ENCODE measurements at regions not wholly inside any gene's neighbourhood (a gene's known extent, or its start where the extent isn't known, plus 50 kb on each side); places are given as distances from the start of the nearest gene placed in this dataset.
"Not testable (repeated sequence)": the region's sequence is repeated elsewhere in the genome, so short reads cannot be mapped to it uniquely, and the experiment has no call there.

DNA sequence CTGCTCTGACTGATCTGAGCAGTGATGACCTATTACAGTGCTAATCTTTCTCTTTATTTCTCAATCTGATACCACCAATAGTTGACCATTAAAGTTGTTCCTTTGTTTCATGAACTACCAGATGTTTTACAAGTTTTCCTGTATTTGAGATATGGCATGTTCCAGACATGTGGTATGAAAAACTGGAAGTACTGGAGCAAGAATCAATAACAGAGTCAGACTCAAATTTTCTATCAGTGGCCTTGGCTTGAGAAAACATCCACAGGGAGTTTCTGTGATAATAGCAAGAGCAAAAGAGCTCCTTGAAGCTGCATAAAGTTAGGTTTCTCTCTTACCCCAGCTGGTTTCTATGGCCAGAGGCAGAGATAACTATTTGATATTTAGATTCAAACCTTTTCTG, 469.0 kb upstream of the STEAP1 start:
- H3K36me3 ChIP-seq (ENCODE audit: control insufficient read depth, insufficient read depth, low read length, severe bottlenecking) = no peaks in the 10 kb centered on the region
- DNase-seq (ENCODE audit: low read depth) = no peak
- no peaks in the 10 kb centered on the region for H3K9me3 ChIP-seq (ENCODE audit: control insufficient read depth, low read length)
- peaks cover 15% of the 10 kb centered on the region for H3K4me1 ChIP-seq (ENCODE audit: control insufficient read depth, insufficient read depth, low read length)
- no peaks in the 10 kb centered on the region for H3K27me3 ChIP-seq (replicated peaks; ENCODE audit: control insufficient read depth, insufficient read depth, low read length)
- no peak overlapping the region for H3K9ac ChIP-seq (ENCODE audit: low read length)
- H3K4me3 ChIP-seq (ENCODE audit: low read length) = no peak overlapping the region

GRCh38 chr7:89687211-89687610, 467.1 kb upstream of the STEAP1 start:
- no peaks in the 10 kb centered on the region for H3K36me3 ChIP-seq (ENCODE audit: control insufficient read depth, insufficient read depth, low read length, severe bottlenecking)
- no peaks in the 10 kb centered on the region for H3K27me3 ChIP-seq (replicated peaks; ENCODE audit: control insufficient read depth, insufficient read depth, low read length)
- no peaks in the 10 kb centered on the region for H3K9me3 ChIP-seq (ENCODE audit: control insufficient read depth, low read length)
- no peak overlapping the region for H3K4me3 ChIP-seq (ENCODE audit: low read length)
- no peak for DNase-seq (ENCODE audit: low read depth)
- H3K4me1 ChIP-seq (ENCODE audit: control insufficient read depth, insufficient read depth, low read length) = no peaks in the 10 kb centered on the region
- H3K9ac ChIP-seq (ENCODE audit: low read length) = no peak overlapping the region

DNA sequence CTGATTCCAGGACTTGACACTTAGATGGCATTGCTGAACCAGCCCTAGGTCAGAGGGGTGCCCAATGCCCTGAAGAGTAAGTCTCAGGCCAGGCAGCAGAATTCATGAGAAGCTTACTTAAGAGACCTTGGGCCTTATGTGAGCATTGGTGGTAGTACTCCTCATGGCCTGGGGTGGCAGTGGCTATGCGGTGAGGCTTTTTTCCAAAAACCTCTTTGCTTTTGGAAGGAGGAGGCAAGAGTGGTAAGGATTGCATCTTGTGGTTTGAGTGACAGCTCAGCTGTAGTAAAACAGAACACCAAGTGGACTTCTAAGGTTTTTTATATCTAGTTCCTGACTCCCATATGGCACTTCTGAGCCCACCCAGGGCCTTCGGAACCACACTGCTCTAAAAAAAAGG, 459.0 kb upstream of the STEAP1 start:
- H3K9me3 ChIP-seq (ENCODE audit: control insufficient read depth, low read length) = peaks cover 23% of the 10 kb centered on the region
- no peak for DNase-seq (ENCODE audit: low read depth)
- H3K4me1 ChIP-seq (ENCODE audit: control insufficient read depth, insufficient read depth, low read length) = no peaks in the 10 kb centered on the region
- no peak overlapping the region for H3K9ac ChIP-seq (ENCODE audit: low read length)
- H3K27me3 ChIP-seq (replicated peaks; ENCODE audit: control insufficient read depth, insufficient read depth, low read length) = no peaks in the 10 kb centered on the region
- no peaks in the 10 kb centered on the region for H3K36me3 ChIP-seq (ENCODE audit: control insufficient read depth, insufficient read depth, low read length, severe bottlenecking)
- no peak overlapping the region for H3K4me3 ChIP-seq (ENCODE audit: low read length)

DNA sequence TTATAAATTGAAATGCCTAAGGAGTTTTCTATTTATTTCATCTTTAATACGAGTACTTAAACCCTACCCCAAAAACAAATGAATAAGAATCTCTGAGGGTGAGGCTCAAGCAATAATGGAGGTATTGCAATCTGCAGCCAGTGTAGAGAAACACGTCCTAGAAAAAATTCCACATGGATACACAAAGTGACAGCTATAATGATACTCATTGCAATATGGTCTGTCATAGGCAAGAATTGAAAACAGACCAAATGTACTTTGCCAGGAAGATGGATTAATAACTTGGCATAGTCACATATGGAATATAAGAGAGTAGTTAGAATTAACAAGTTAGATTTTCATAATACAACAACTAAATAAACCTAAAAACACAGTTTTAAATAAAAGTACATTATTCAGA, 440.1 kb upstream of the STEAP1 start:
- no peaks in the 10 kb centered on the region for H3K4me1 ChIP-seq (ENCODE audit: control insufficient read depth, insufficient read depth, low read length)
- H3K4me3 ChIP-seq (ENCODE audit: low read length) = no peak overlapping the region
- H3K27me3 ChIP-seq (replicated peaks; ENCODE audit: control insufficient read depth, insufficient read depth, low read length) = no peaks in the 10 kb centered on the region
- no peak for DNase-seq (ENCODE audit: low read depth)
- H3K9me3 ChIP-seq (ENCODE audit: control insufficient read depth, low read length) = no peaks in the 10 kb centered on the region
- no peak overlapping the region for H3K9ac ChIP-seq (ENCODE audit: low read length)
- no peaks in the 10 kb centered on the region for H3K36me3 ChIP-seq (ENCODE audit: control insufficient read depth, insufficient read depth, low read length, severe bottlenecking)

DNA sequence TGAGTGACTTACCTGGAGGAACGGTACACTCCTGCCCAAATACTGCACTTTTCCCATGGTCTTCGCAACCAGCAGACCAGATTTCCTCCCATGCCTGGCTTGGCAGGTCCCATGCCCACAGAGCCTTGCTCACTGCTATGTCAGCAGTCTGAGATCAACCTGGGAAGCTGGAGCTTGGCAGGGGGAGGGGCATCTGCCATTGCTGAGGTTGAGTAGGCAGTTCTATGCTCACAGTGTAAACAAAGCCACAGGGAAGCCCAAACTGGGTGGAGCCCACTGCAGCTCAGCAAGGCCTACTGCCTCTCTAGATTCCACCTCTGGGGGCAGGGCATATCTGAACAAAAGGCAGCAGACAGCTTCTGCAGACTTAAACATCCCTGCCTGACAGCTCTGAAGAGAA, 435.3 kb upstream of the STEAP1 start:
- not testable (repeated sequence) for H3K36me3 ChIP-seq (ENCODE audit: control insufficient read depth, insufficient read depth, low read length, severe bottlenecking); H3K27me3 ChIP-seq (replicated peaks; ENCODE audit: control insufficient read depth, insufficient read depth, low read length); DNase-seq (ENCODE audit: low read depth); H3K4me3 ChIP-seq (ENCODE audit: low read length); H3K9ac ChIP-seq (ENCODE audit: low read length); H3K9me3 ChIP-seq (ENCODE audit: control insufficient read depth, low read length); H3K4me1 ChIP-seq (ENCODE audit: control insufficient read depth, insufficient read depth, low read length)

DNA sequence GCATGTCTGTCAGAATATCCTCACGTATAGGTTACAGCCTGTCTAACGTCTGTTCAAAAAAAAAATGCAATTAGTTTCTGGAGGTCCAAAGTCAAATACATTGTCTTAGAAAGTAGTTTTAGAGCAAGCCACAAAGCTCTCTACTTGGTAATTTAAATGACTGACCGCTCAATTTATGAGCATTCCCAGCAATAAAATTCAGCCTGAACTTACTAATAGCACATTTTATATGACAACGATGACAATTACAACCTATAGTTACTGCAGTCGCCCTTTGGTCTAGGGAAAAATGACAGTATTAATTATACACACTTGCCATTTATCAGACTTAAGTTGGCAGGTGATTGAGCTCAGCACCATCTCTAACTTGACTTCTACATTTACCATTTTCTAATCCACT, 425.8 kb upstream of the STEAP1 start:
- Histone ChIP-seq H3K27me3 (replicated peaks; ENCODE audit: control insufficient read depth, insufficient read depth, low read length) (no peaks in the 10 kb centered on the region), H3K9ac (ENCODE audit: low read length) (no peak overlapping the region), H3K4me1 (ENCODE audit: control insufficient read depth, insufficient read depth, low read length) (no peaks in the 10 kb centered on the region), H3K4me3 (ENCODE audit: low read length) (no peak overlapping the region), H3K36me3 (ENCODE audit: control insufficient read depth, insufficient read depth, low read length, severe bottlenecking) (no peaks in the 10 kb centered on the region), H3K9me3 (ENCODE audit: control insufficient read depth, low read length) (no peaks in the 10 kb centered on the region)
- DNase-seq (ENCODE audit: low read depth) = no peak

- Histone ChIP-seq H3K36me3 (ENCODE audit: control insufficient read depth, insufficient read depth, low read length, severe bottlenecking) (no peaks in the 10 kb centered on the region), H3K9ac (ENCODE audit: low read length) (no peak overlapping the region), H3K9me3 (ENCODE audit: control insufficient read depth, low read length) (no peaks in the 10 kb centered on the region), H3K4me3 (ENCODE audit: low read length) (no peak overlapping the region), H3K27me3 (replicated peaks; ENCODE audit: control insufficient read depth, insufficient read depth, low read length) (no peaks in the 10 kb centered on the region), H3K4me1 (ENCODE audit: control insufficient read depth, insufficient read depth, low read length) (no peaks in the 10 kb centered on the region)
- no peak for DNase-seq (ENCODE audit: low read depth)
Observed at GRCh38 chr7:89731751-89732445, 422.4 kb upstream of the STEAP1 start.

DNA sequence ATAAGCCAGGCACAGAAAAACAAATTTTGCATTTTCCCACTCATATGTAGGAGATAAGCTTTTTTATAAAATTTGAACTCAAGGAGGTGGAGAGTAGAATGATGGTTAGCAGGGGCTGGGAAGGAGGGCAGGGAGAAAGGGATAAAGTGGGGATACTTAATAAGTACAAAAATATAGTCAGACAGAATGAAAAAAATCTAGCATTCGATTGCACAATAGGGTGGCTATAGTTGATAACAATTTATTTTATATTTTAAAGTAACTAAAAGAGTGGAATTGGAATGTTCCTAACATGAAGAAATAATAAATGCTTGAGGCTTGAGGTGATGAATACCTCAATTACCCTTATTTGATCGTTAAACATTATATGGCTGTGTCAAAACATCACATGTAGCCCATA, 415.7 kb upstream of the STEAP1 start:
- no peaks in the 10 kb centered on the region for H3K9me3 ChIP-seq (ENCODE audit: control insufficient read depth, low read length)
- peaks cover 5% of the 10 kb centered on the region for H3K4me1 ChIP-seq (ENCODE audit: control insufficient read depth, insufficient read depth, low read length)
- H3K27me3 ChIP-seq (replicated peaks; ENCODE audit: control insufficient read depth, insufficient read depth, low read length) = no peaks in the 10 kb centered on the region
- no peak overlapping the region for H3K4me3 ChIP-seq (ENCODE audit: low read length)
- no peak overlapping the region for H3K9ac ChIP-seq (ENCODE audit: low read length)
- DNase-seq (ENCODE audit: low read depth) = no peak
- H3K36me3 ChIP-seq (ENCODE audit: control insufficient read depth, insufficient read depth, low read length, severe bottlenecking) = no peaks in the 10 kb centered on the region

DNA sequence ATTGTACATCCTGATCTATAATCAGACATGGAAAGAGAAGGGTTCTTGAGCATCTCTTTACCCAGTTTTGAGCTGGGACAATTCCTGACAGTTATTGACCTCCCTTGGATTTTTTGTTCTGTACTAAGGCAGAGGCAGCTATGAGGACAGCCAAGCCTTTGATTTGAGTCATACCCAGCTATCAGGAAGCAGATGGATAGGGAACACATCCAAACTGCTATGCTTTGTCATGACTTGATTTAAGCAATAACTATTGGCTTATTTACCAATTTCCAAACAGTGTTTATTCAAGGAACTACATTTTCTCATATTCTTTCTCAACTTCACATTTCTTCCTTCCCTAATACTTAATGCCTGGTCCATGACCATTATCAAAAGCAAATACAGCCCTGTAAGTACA, 396.4 kb upstream of the STEAP1 start:
- H3K36me3 ChIP-seq (ENCODE audit: control insufficient read depth, insufficient read depth, low read length, severe bottlenecking) = no peaks in the 10 kb centered on the region
- H3K4me1 ChIP-seq (ENCODE audit: control insufficient read depth, insufficient read depth, low read length) = peaks cover 13% of the 10 kb centered on the region
- no peaks in the 10 kb centered on the region for H3K9me3 ChIP-seq (ENCODE audit: control insufficient read depth, low read length)
- no peak for DNase-seq (ENCODE audit: low read depth)
- H3K4me3 ChIP-seq (ENCODE audit: low read length) = no peak overlapping the region
- no peak overlapping the region for H3K9ac ChIP-seq (ENCODE audit: low read length)
- no peaks in the 10 kb centered on the region for H3K27me3 ChIP-seq (replicated peaks; ENCODE audit: control insufficient read depth, insufficient read depth, low read length)

DNA sequence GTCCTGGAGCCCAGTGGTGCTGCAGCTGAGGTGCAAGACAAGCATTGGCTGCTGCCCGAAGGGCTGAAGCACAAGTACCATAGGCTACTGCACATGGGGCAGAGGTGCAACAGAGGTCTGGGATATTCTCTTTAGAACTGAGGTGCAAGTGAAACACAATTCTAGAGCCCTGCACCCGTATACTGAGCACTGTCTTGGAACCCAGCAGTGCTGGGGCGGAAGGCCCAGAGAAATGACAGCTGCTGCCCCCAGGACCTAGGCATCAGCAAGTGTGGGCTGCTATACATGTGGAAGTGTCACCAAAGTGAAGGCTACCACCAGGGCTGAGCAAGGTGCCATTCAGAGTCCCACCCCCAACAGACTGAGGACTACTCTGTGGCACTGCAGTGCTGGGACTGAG, 393.6 kb upstream of the STEAP1 start:
- Histone ChIP-seq H3K27me3 (replicated peaks; ENCODE audit: control insufficient read depth, insufficient read depth, low read length) (no peaks in the 10 kb centered on the region), H3K9ac (ENCODE audit: low read length) (no peak overlapping the region), H3K4me3 (ENCODE audit: low read length) (no peak overlapping the region), H3K9me3 (ENCODE audit: control insufficient read depth, low read length) (no peaks in the 10 kb centered on the region), H3K36me3 (ENCODE audit: control insufficient read depth, insufficient read depth, low read length, severe bottlenecking) (no peaks in the 10 kb centered on the region), H3K4me1 (ENCODE audit: control insufficient read depth, insufficient read depth, low read length) (peaks cover 13% of the 10 kb centered on the region)
- no peak for DNase-seq (ENCODE audit: low read depth)

DNA sequence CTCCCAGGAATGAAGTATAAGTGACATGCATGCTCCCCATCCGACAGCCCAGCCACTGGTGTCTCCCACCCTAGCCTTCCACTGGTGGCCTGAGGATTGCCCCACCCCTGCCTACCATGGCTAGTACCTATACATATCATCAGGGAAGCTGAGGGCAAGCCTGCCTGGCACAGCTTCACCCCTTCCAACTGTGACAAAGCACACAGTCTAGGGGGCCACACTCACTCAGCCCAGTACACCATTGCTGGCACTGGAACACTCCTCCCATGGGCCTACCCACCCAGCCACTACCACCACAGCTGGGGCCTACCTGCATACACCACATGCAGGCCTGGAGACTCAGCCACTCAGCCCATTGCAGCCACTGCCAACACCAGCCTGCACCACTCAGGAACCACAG, 393.1 kb upstream of the STEAP1 start:
- H3K9me3 ChIP-seq (ENCODE audit: control insufficient read depth, low read length) = no peaks in the 10 kb centered on the region
- no peaks in the 10 kb centered on the region for H3K36me3 ChIP-seq (ENCODE audit: control insufficient read depth, insufficient read depth, low read length, severe bottlenecking)
- H3K27me3 ChIP-seq (replicated peaks; ENCODE audit: control insufficient read depth, insufficient read depth, low read length) = no peaks in the 10 kb centered on the region
- H3K4me3 ChIP-seq (ENCODE audit: low read length) = no peak overlapping the region
- H3K9ac ChIP-seq (ENCODE audit: low read length) = no peak overlapping the region
- H3K4me1 ChIP-seq (ENCODE audit: control insufficient read depth, insufficient read depth, low read length) = peaks cover 13% of the 10 kb centered on the region
- no peak for DNase-seq (ENCODE audit: low read depth)

DNA sequence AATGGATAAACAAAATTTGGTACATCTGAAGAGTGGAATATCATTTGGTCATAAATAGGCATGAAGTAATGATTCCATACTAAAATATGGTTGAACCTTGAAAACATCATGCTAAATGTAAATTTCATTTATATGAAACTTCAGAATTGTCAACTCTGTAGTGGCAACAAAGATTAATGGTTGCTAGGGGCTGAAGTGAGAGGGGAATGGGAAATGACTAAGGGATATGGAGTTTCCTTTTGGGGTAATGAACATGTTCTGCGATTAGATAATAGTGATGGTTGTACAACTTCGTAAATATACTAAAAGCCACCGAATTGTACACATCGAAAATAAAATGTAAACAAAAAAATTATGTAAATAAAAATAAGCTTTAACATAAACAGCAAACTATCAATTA, 384.1 kb upstream of the STEAP1 start:
- Histone ChIP-seq H3K9me3 (ENCODE audit: control insufficient read depth, low read length) (no peaks in the 10 kb centered on the region), H3K9ac (ENCODE audit: low read length) (no peak overlapping the region), H3K36me3 (ENCODE audit: control insufficient read depth, insufficient read depth, low read length, severe bottlenecking) (no peaks in the 10 kb centered on the region), H3K4me3 (ENCODE audit: low read length) (no peak overlapping the region), H3K27me3 (replicated peaks; ENCODE audit: control insufficient read depth, insufficient read depth, low read length) (no peaks in the 10 kb centered on the region), H3K4me1 (ENCODE audit: control insufficient read depth, insufficient read depth, low read length) (no peaks in the 10 kb centered on the region)
- DNase-seq (ENCODE audit: low read depth) = no peak
